HepG2 (cell line): ENCODE measurements at regions not wholly inside any gene's neighbourhood (a gene's known extent, or its start where the extent isn't known, plus 50 kb on each side); places are given as distances from the start of the nearest gene placed in this dataset.

ENCODE experiments used
- ATAC-seq: fragments of 200-7000 bp; cut with Tn5 transposase; 3 replicates; pipeline ENCODE4 v1.9.1; 2020; ENCODE audit warnings: mild to moderate bottlenecking, moderate library complexity
- BruUV-seq: library from RNA; stranded (reverse); fragments of 400-500 nt; replicated peaks from 2 replicates; lab custom pipeline; 2021; lab: Mats Ljungman, UMichigan
- CTCF ChIA-PET: fragments of 300-600 bp; formaldehyde crosslinking; extraction: SDS; loops from one replicate; lab custom pipeline; 2021; ENCODE audit warnings: low total read pairs, inconsistent platforms, low intra/inter-chr PET ratio; lab: Yijun Ruan, JAX
- POLR2A ChIA-PET: fragments of 350-600 bp; sonication (Branson Sonifier 250); formaldehyde crosslinking; loops from one replicate; lab custom pipeline; 2020; ENCODE audit warnings: antibody characterized with exemption, inconsistent platforms; lab: Yijun Ruan, JAX
- DNase-seq: peaks from one replicate; pipeline ENCODE4 v3.0.0-alpha.2; 2015; ENCODE audit warnings: low spot score
- FAIRE-seq: peaks from 3 replicates; lab custom pipeline; 2011; peaks lifted over from hg19 to GRCh38; lab: Jason Lieb, UNC
- H2AFZ ChIP-seq: one replicate; pipeline ENCODE4 v1.6.1; 2011; ENCODE audit warnings: low read length, inconsistent platforms
- H3K27ac ChIP-seq: fragments of 300-600 bp; 3 replicates; pipeline ENCODE4 v1.8.0; 2011; ENCODE audit warnings: mixed run types, mild to moderate bottlenecking, mixed read lengths, low read length, inconsistent platforms; ENCODE audit not compliant: insufficient read depth; ENCODE audit errors: extremely low read length
- H3K27me3 ChIP-seq, 2 experiments: fragments of 200-600 bp in 1 of 2; 2 replicates in 1 of 2; 3 replicates in 1 of 2; pipeline versions ENCODE4 v1.6.0 to v1.8.0; 2011; ENCODE audit warnings: low read length in 2 of 2, mild to moderate bottlenecking in 2 of 2, moderate library complexity in 2 of 2, inconsistent platforms in 1 of 2; ENCODE audit not compliant: insufficient read depth in 2 of 2, control insufficient read depth in 1 of 2
- H3K36me3 ChIP-seq, 2 experiments: fragments of 200-600 bp in 1 of 2; replicated peaks in 1 of 2; 2 replicates in 1 of 2; 3 replicates in 1 of 2; pipeline versions ENCODE4 v1.5.1 to v1.8.0; 2011; ENCODE audit warnings: low read length in 2 of 2, inconsistent platforms in 1 of 2; ENCODE audit not compliant: insufficient read depth in 2 of 2, control insufficient read depth in 1 of 2
- H3K4me1 ChIP-seq: 2 replicates; pipeline ENCODE4 v1.5.1; 2012; ENCODE audit warnings: low read length, inconsistent platforms; ENCODE audit not compliant: insufficient read depth
- H3K4me2 ChIP-seq: 2 replicates; pipeline ENCODE4 v1.6.0; 2011; ENCODE audit warnings: low read depth, low read length, inconsistent platforms
- H3K4me3 ChIP-seq, 3 experiments: fragments of 200-600 bp in 1 of 3; sonication (generic), shearing (Covaris generic) in 1 of 3; replicated peaks in 1 of 3; 2 replicates each; pipeline ENCODE4 v1.5.1; 2011 to 2016; ENCODE audit warnings: low read length in 3 of 3, inconsistent platforms in 2 of 3, low read depth in 2 of 3, mild to moderate bottlenecking in 2 of 3, control low read depth in 1 of 3, mixed read lengths in 1 of 3; ENCODE audit not compliant: insufficient read depth in 1 of 3
- H3K79me2 ChIP-seq: one replicate; pipeline ENCODE4 v1.6.1; 2011; ENCODE audit warnings: low read length, inconsistent platforms; ENCODE audit not compliant: insufficient read depth
- H3K9ac ChIP-seq: 2 replicates; pipeline ENCODE4 v1.6.0; 2011; ENCODE audit warnings: mild to moderate bottlenecking, low read depth, low read length, inconsistent platforms; ENCODE audit not compliant: insufficient read depth
- H3K9me3 ChIP-seq: 2 replicates; pipeline ENCODE4 v1.5.1; 2012; ENCODE audit warnings: mild to moderate bottlenecking, low read length
- H4K20me1 ChIP-seq: 2 replicates; pipeline ENCODE4 v1.6.0; 2011; ENCODE audit warnings: inconsistent platforms, mild to moderate bottlenecking, low read length, moderate library complexity; ENCODE audit not compliant: insufficient read depth
- HNRNPUL1 ChIP-seq: fragments of 200-400 bp; formaldehyde crosslinking; IDR thresholded peaks from 2 replicates; pipeline ENCODE4 v1.6.1; 2017; ENCODE audit warnings: low read depth, mild to moderate bottlenecking, low read length, moderate library complexity
- IRX3 ChIP-seq: sonication (generic); formaldehyde crosslinking; IDR thresholded peaks from 2 replicates; pipeline ENCODE4 v1.8.1; 2023; ENCODE audit warnings: mild to moderate bottlenecking, low read depth, missing genetic modification reagents, borderline replicate concordance
- NCOA2 ChIP-seq: sonication (generic); formaldehyde crosslinking; IDR thresholded peaks from 2 replicates; pipeline ENCODE4 v1.8.0; 2022; ENCODE audit warnings: inconsistent platforms
- NPAS2 ChIP-seq: sonication (generic); formaldehyde crosslinking; IDR thresholded peaks from 2 replicates; pipeline ENCODE4 v1.8.0; 2022; ENCODE audit warnings: mild to moderate bottlenecking, missing genetic modification reagents, borderline replicate concordance
- NR2C2 ChIP-seq: sonication (generic); formaldehyde crosslinking; IDR thresholded peaks from 2 replicates; pipeline ENCODE4 v1.4.0; 2020; ENCODE audit warnings: missing genetic modification reagents, mild to moderate bottlenecking, moderate library complexity, borderline replicate concordance
- PPARG ChIP-seq: conservative IDR thresholded peaks from 2 replicates; pipeline ENCODE4 v1.6.1; 2016; ENCODE audit warnings: missing biosample characterization, missing genetic modification reagents
- TMF1 ChIP-seq: sonication (generic); formaldehyde crosslinking; IDR thresholded peaks from 2 replicates; pipeline ENCODE4 v1.8.1; 2022; ENCODE audit warnings: low read depth, missing genetic modification reagents
- ZMAT3 ChIP-seq: sonication (generic); formaldehyde crosslinking; conservative IDR thresholded peaks from 2 replicates; pipeline ENCODE4 v1.7.0; 2021; ENCODE audit warnings: missing genetic modification reagents
- ZNF3 ChIP-seq: IDR thresholded peaks from 2 replicates; pipeline ENCODE4 v1.7.0; 2017; ENCODE audit warnings: inconsistent platforms
- ZNF501 ChIP-seq: sonication (generic); formaldehyde crosslinking; IDR thresholded peaks from 2 replicates; pipeline ENCODE4 v1.5.1; 2020; ENCODE audit warnings: mild to moderate bottlenecking, moderate library complexity, missing genetic modification reagents
- ZNF564 ChIP-seq: sonication (generic); formaldehyde crosslinking; IDR thresholded peaks from 2 replicates; pipeline ENCODE4 v1.8.1; 2023; ENCODE audit warnings: mild to moderate bottlenecking, missing genetic modification reagents
- ZNF629 ChIP-seq: sonication (generic); formaldehyde crosslinking; conservative IDR thresholded peaks from 2 replicates; pipeline ENCODE4 v1.5.0; 2020; ENCODE audit warnings: missing genetic modification reagents
- ZNF777 ChIP-seq: sonication (generic); formaldehyde crosslinking; IDR thresholded peaks from 2 replicates; pipeline ENCODE4 v1.4.0; 2020; ENCODE audit warnings: missing genetic modification reagents
- ZSCAN20 ChIP-seq: sonication (generic); formaldehyde crosslinking; IDR thresholded peaks from 2 replicates; pipeline ENCODE4 v1.4.0; 2020; ENCODE audit warnings: missing genetic modification reagents, mild to moderate bottlenecking, borderline replicate concordance
- WGBS: methylation state at CpG from one replicate; pipeline ENCODE4 v1.1.6; 2017; ENCODE audit warnings: low lambda C conversion rate; 5-methylcytosine and 5-hydroxymethylcytosine counted together
- in situ Hi-C: cut with HindIII; loops from 2 replicates; pipeline ENCODE4 v1.10.0; 2017; ENCODE audit warnings: low pct_unique_long_range_greater_than_20kb; ENCODE audit not compliant: extremely low pct_ligation_motif_present
- intact Hi-C: fragments of 100-400 bp; cut with micrococcal nuclease; formaldehyde crosslinking; loops from one replicate; pipeline ENCODE4 v1.10.0; 2022; ENCODE audit not compliant: unreplicated experiment
- TF ChIP-seq, protein P1 (sequence below): sonication (generic); formaldehyde crosslinking; IDR thresholded peaks from 2 replicates; pipeline ENCODE4 v1.8.1; 2023; ENCODE audit warnings: mild to moderate bottlenecking, missing genetic modification reagents, borderline replicate concordance
- TF ChIP-seq, protein P2 (sequence below), 2 experiments: sonication (generic) in 1 of 2; formaldehyde crosslinking in 1 of 2; IDR thresholded peaks; 2 replicates each; pipeline versions ENCODE4 v1.4.0 to v1.6.1; 2016 to 2020; ENCODE audit warnings: borderline replicate concordance in 1 of 2, low read depth in 1 of 2, mild to moderate bottlenecking in 1 of 2, missing genetic modification reagents in 1 of 2
- TF ChIP-seq, protein P3 (sequence below): sonication (generic); formaldehyde crosslinking; IDR thresholded peaks from 2 replicates; pipeline ENCODE4 v1.5.1; 2020; ENCODE audit warnings: missing genetic modification reagents, mild to moderate bottlenecking, borderline replicate concordance
- TF ChIP-seq, protein P4 (sequence below): sonication (generic); formaldehyde crosslinking; IDR thresholded peaks from 2 replicates; pipeline ENCODE4 v1.4.0; 2020; ENCODE audit warnings: low read depth, mild to moderate bottlenecking, missing genetic modification reagents
- TF ChIP-seq, protein P5 (sequence below): sonication (generic); formaldehyde crosslinking; conservative IDR thresholded peaks from 2 replicates; pipeline ENCODE4 v1.4.0; 2020; ENCODE audit warnings: missing genetic modification reagents

DNA sequence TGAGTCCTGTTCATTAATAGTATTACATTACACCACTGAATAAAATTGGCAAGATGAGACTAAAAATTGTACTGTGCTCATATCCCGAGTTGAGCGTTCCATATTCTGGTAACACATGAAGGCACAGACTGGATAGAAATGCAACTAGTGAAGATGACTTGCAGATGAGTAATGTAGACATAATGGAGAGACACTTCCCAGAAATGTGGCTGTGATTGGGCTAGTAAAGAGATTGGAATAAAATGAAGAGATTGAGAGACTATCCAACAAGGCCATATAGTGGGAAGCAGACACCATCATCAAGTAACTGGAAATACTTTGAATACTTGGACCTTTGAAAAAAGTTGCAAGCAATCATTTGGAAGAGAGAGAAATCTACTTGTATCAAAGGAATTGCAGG, 77.3 kb downstream of the DCAF8L1 start:
- Histone ChIP-seq H3K9me3 (no peaks in the 10 kb centered on the region), H3K36me3 (no peaks in the 10 kb centered on the region), H3K27me3 (no peaks in the 10 kb centered on the region), H3K4me2 (no peak overlapping the region), H3K79me2 (no peaks in the 10 kb centered on the region), H3K9ac (no peak overlapping the region), H4K20me1 (no peaks in the 10 kb centered on the region), H3K4me1 (no peaks in the 10 kb centered on the region), H3K27ac (no peak overlapping the region), H2AFZ (no peak overlapping the region), H3K4me3 (no peak overlapping the region)
- BruUV-seq = no TSS peak
- intact Hi-C loops = no loop called here
- DNase-seq (no peak), ATAC-seq (no peak), FAIRE-seq (no peak)
- whole genome bisulfite sequencing = 3% methylated on average over 2 of the region's 2 CpGs
- CTCF ChIA-PET = no interaction called here
- POLR2A ChIA-PET = no interaction called here
- in situ Hi-C loops = no loop called here
- no peak for TF ChIP-seq ZNF777 (CRISPR knock-in tag)
- TF ChIP-seq, protein P1, sequence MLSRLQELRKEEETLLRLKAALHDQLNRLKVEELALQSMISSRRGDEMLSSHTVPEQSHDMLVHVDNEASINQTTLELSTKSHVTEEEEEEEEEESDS (CRISPR knock-in tag) = no peak
- no peak for TF ChIP-seq ZNF501 (CRISPR knock-in tag)
- TF ChIP-seq ZSCAN20 = no peak
- TF ChIP-seq HNRNPUL1 = no peak
- TF ChIP-seq IRX3 (CRISPR knock-in tag) = no peak
- TF ChIP-seq ZNF3 (CRISPR knock-in tag) = no peak
- TF ChIP-seq PPARG (CRISPR knock-in tag) = no peak
- no peak for TF ChIP-seq ZMAT3 (CRISPR knock-in tag)
- TF ChIP-seq, protein P2, sequence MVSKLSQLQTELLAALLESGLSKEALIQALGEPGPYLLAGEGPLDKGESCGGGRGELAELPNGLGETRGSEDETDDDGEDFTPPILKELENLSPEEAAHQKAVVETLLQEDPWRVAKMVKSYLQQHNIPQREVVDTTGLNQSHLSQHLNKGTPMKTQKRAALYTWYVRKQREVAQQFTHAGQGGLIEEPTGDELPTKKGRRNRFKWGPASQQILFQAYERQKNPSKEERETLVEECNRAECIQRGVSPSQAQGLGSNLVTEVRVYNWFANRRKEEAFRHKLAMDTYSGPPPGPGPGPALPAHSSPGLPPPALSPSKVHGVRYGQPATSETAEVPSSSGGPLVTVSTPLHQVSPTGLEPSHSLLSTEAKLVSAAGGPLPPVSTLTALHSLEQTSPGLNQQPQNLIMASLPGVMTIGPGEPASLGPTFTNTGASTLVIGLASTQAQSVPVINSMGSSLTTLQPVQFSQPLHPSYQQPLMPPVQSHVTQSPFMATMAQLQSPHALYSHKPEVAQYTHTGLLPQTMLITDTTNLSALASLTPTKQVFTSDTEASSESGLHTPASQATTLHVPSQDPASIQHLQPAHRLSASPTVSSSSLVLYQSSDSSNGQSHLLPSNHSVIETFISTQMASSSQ (IDR thresholded peaks at IDR 0.05; ENCODE audit: low read depth) = no peak
- TF ChIP-seq, protein P2 (CRISPR knock-in tag; IDR thresholded peaks at IDR 0.05; ENCODE audit: borderline replicate concordance) = no peak
- no peak for TF ChIP-seq NR2C2 (CRISPR knock-in tag)
- TF ChIP-seq ZNF629 (CRISPR knock-in tag) = no peak
- TF ChIP-seq, protein P3, sequence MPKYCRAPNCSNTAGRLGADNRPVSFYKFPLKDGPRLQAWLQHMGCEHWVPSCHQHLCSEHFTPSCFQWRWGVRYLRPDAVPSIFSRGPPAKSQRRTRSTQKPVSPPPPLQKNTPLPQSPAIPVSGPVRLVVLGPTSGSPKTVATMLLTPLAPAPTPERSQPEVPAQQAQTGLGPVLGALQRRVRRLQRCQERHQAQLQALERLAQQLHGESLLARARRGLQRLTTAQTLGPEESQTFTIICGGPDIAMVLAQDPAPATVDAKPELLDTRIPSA (CRISPR knock-in tag) = no peak
- no peak for TF ChIP-seq NCOA2 (CRISPR knock-in tag)
- no peak for TF ChIP-seq NPAS2 (CRISPR knock-in tag)
- TF ChIP-seq, protein P4, sequence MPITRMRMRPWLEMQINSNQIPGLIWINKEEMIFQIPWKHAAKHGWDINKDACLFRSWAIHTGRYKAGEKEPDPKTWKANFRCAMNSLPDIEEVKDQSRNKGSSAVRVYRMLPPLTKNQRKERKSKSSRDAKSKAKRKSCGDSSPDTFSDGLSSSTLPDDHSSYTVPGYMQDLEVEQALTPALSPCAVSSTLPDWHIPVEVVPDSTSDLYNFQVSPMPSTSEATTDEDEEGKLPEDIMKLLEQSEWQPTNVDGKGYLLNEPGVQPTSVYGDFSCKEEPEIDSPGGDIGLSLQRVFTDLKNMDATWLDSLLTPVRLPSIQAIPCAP (CRISPR knock-in tag) = no peak
- TF ChIP-seq, protein P5, sequence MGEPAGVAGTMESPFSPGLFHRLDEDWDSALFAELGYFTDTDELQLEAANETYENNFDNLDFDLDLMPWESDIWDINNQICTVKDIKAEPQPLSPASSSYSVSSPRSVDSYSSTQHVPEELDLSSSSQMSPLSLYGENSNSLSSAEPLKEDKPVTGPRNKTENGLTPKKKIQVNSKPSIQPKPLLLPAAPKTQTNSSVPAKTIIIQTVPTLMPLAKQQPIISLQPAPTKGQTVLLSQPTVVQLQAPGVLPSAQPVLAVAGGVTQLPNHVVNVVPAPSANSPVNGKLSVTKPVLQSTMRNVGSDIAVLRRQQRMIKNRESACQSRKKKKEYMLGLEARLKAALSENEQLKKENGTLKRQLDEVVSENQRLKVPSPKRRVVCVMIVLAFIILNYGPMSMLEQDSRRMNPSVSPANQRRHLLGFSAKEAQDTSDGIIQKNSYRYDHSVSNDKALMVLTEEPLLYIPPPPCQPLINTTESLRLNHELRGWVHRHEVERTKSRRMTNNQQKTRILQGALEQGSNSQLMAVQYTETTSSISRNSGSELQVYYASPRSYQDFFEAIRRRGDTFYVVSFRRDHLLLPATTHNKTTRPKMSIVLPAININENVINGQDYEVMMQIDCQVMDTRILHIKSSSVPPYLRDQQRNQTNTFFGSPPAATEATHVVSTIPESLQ = no peak
- TF ChIP-seq TMF1 (CRISPR knock-in tag) = no peak
- no peak for TF ChIP-seq ZNF564 (CRISPR knock-in tag)
